HL-60 (cell line): ENCODE measurements at regions not wholly inside any gene's neighbourhood (a gene's known extent, or its start where the extent isn't known, plus 50 kb on each side); places are given as distances from the start of the nearest gene placed in this dataset.
"Not testable (repeated sequence)": the region's sequence is repeated elsewhere in the genome, so short reads cannot be mapped to it uniquely, and the experiment has no call there.

ENCODE experiments used
- DNase-seq, 2 experiments: peaks; one replicate each; pipeline ENCODE4 v3.0.0-alpha.2; 2010 to 2020; ENCODE audit warnings: low read depth in 1 of 2, low spot score in 1 of 2
- H3K27ac ChIP-seq: fragments of 250-450 bp; sonication (Bioruptor Pico); replicated peaks from 2 replicates; pipeline ENCODE4 v1.5.1; 2020; ENCODE audit warnings: mild to moderate bottlenecking, moderate library complexity
- H3K27me3 ChIP-seq: fragments of 250-450 bp; sonication (Bioruptor Pico); 2 replicates; pipeline ENCODE4 v1.5.1; 2021; ENCODE audit warnings: mild to moderate bottlenecking, moderate library complexity; ENCODE audit not compliant: insufficient read depth, poor library complexity, severe bottlenecking
- H3K4me3 ChIP-seq: replicated peaks from 2 replicates; pipeline ENCODE4 v1.5.1; 2011; ENCODE audit warnings: mild to moderate bottlenecking, control low read depth, low read length; ENCODE audit not compliant: insufficient read depth
- GABPA ChIP-seq: IDR thresholded peaks from 2 replicates; pipeline ENCODE4 v1.6.1; 2012; ENCODE audit warnings: low read depth
- POLR2AphosphoS5 ChIP-seq: IDR thresholded peaks from 2 replicates; pipeline ENCODE4 v1.6.1; 2012; ENCODE audit warnings: low read depth
- SPI1 ChIP-seq: IDR thresholded peaks from 2 replicates; pipeline ENCODE4 v1.6.1; 2012; ENCODE audit warnings: low read depth, mild to moderate bottlenecking, borderline replicate concordance
- TF ChIP-seq, protein P1 (sequence below): IDR thresholded peaks from 2 replicates; pipeline ENCODE4 v1.6.1; 2012; ENCODE audit warnings: low read depth; ENCODE audit not compliant: insufficient replicate concordance
- TF ChIP-seq, protein P2 (sequence below): IDR thresholded peaks from one replicate; pipeline ENCODE4 v1.5.1; 2011; ENCODE audit warnings: low read length, control low read depth, inconsistent platforms; ENCODE audit not compliant: insufficient read depth

DNA sequence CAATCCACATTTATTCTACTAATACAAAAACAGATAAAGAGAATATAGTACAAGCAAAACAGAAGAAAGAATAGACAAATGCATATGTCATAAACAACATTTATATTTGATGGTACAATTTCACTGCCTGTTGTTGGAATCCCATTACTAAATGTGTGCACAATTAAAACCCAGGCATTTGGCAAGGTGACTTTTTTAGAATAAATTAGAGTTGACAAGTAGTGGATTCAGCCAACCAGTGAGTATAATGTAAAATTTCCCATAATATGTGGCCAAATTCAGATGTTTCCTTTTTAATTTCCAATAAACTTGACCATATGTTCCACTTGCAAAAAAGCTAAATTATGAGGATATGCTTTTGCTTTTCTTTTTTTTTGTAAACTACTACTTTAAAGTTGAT is 1578.8 kb downstream of the OLFM4 start:
- H3K27me3 ChIP-seq, result no peaks in the 10 kb centered on the region
- no peak for TF ChIP-seq POLR2AphosphoS5
- TF ChIP-seq, protein P1, sequence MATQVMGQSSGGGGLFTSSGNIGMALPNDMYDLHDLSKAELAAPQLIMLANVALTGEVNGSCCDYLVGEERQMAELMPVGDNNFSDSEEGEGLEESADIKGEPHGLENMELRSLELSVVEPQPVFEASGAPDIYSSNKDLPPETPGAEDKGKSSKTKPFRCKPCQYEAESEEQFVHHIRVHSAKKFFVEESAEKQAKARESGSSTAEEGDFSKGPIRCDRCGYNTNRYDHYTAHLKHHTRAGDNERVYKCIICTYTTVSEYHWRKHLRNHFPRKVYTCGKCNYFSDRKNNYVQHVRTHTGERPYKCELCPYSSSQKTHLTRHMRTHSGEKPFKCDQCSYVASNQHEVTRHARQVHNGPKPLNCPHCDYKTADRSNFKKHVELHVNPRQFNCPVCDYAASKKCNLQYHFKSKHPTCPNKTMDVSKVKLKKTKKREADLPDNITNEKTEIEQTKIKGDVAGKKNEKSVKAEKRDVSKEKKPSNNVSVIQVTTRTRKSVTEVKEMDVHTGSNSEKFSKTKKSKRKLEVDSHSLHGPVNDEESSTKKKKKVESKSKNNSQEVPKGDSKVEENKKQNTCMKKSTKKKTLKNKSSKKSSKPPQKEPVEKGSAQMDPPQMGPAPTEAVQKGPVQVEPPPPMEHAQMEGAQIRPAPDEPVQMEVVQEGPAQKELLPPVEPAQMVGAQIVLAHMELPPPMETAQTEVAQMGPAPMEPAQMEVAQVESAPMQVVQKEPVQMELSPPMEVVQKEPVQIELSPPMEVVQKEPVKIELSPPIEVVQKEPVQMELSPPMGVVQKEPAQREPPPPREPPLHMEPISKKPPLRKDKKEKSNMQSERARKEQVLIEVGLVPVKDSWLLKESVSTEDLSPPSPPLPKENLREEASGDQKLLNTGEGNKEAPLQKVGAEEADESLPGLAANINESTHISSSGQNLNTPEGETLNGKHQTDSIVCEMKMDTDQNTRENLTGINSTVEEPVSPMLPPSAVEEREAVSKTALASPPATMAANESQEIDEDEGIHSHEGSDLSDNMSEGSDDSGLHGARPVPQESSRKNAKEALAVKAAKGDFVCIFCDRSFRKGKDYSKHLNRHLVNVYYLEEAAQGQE, result no peak
- no peak for DNase-seq

DNA sequence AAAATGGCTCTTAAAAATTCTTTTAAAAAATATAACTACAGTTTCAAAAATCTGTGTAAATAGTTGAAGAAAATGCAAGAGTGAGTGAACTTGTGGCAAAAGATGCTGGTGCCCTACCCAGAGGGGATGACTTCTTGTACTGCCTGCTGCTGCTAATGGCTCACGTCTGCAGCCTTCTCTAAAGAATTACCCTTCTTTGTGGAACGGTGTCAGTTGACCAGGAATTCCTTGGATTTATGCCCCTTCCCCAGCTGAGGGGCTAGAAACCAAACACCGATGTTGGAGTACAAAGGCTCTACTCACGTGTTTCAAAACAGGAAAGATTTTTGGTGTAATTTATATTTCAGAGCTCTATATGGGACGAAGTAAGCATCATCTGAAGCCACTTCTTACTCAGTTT is 1582.8 kb downstream of the OLFM4 start:
- Histone ChIP-seq H3K4me3 (no peak overlapping the region), H3K27me3 (no peaks in the 10 kb centered on the region), H3K27ac (no peak overlapping the region)
- no peak for DNase-seq
- TF ChIP-seq, protein P2, sequence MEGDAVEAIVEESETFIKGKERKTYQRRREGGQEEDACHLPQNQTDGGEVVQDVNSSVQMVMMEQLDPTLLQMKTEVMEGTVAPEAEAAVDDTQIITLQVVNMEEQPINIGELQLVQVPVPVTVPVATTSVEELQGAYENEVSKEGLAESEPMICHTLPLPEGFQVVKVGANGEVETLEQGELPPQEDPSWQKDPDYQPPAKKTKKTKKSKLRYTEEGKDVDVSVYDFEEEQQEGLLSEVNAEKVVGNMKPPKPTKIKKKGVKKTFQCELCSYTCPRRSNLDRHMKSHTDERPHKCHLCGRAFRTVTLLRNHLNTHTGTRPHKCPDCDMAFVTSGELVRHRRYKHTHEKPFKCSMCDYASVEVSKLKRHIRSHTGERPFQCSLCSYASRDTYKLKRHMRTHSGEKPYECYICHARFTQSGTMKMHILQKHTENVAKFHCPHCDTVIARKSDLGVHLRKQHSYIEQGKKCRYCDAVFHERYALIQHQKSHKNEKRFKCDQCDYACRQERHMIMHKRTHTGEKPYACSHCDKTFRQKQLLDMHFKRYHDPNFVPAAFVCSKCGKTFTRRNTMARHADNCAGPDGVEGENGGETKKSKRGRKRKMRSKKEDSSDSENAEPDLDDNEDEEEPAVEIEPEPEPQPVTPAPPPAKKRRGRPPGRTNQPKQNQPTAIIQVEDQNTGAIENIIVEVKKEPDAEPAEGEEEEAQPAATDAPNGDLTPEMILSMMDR, result no peak
- TF ChIP-seq POLR2AphosphoS5 (no peak), GABPA (no peak)

More for the DNA sequence above, 1578.8 kb downstream of the OLFM4 start:
- Histone ChIP-seq H3K27ac (no peak overlapping the region), H3K4me3 (no peak overlapping the region)

DNA sequence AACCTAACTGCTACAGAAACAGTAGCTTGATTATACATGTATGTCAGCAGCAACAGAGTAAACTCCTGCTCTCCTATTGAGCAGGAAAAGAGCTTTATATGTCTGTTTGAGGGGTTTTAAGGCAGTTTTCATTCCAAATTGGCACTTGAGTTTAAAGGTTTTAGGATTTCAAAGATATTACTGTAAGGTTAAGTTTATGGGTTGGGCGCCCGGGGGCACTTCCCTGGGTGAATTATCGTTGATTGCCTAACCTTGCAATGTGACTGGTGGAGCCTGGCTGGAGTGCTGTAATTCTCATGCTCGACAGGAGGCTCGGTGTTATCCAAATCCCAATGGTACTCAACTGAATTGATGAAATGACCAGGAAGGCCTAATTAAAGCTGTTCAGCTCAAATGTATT is 1586.1 kb downstream of the OLFM4 start:
- Histone ChIP-seq H3K27ac (no peak overlapping the region), H3K27me3 (no peaks in the 10 kb centered on the region), H3K4me3 (no peak overlapping the region)
- no peak for DNase-seq
- no peak for TF ChIP-seq POLR2AphosphoS5
- TF ChIP-seq GABPA, result no peak
- TF ChIP-seq, protein P2, result no peak
- TF ChIP-seq SPI1, result no peak

DNA sequence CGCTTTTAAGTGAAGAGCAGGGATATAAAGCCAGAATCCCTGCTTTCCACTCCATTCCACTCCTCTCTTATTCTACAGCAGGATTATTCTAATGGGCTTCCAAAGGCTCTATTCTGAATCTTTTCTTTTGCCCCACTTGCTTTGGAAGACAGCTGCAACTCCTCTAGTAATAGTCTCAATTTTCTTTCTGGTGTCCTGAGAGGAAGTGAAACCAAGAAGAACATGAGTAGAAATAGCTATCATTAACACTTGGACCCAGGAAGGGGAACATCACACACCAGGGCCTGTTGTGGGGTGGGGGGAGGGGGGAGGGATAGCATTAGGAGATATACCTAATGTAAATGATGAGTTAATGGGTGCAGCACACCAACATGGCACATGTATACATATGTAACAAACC is 1597.9 kb downstream of the OLFM4 start:
- not testable (repeated sequence) for H3K27me3 ChIP-seq, H3K4me3 ChIP-seq, H3K27ac ChIP-seq
- peak in 1 of 2 experiments; percentile 4 for DNase-seq

DNA sequence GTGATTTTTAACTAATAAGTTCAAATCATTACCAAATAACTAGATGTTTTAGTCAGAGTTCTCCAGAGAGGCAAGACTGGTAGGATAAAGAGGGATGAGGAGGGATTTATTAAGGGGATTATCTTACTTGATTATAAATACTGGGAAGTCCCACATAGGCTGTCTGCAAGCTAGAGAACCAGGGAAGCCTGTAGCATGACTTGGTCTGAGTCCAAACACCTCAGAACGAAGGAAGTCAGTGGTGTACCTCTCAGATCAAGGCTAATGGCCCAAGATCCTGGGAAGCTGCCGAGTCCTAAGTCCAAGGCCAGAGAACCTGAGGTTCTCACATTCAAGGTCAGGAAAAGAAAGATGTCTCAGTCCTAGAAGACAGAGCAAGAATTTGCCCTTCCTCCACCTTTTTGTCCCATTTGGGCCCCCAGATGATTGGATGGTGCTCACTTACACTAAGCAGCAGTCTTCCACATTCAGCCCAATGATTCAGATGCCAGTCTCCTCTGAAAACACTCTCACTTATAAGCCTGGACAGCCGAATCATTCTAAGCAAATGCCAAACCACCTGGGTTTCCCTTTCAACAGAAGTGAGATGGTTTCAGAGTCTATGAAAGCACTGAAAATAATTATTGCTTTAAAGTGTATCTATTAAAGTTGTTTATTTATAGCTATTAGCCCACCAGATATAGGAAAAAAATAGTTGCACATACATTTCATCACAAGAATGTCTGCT is 1599.2 kb downstream of the OLFM4 start:
- TF ChIP-seq, protein P1, result no peak
- TF ChIP-seq SPI1 (no peak), POLR2AphosphoS5 (no peak), GABPA (no peak)
- TF ChIP-seq, protein P2, result no peak
- no peak for DNase-seq
- Histone ChIP-seq H3K27me3 (no peaks in the 10 kb centered on the region), H3K4me3 (no peak overlapping the region), H3K27ac (no peak overlapping the region)
